ENCODE measurements at regions not wholly inside any gene's neighbourhood (a gene's known extent, or its start where the extent isn't known, plus 50 kb on each side); places are given as distances from the start of the nearest gene placed in this dataset.
A peak's percentile ranks its signal among the peaks of the same experiment; 100 is the strongest.

DNA sequence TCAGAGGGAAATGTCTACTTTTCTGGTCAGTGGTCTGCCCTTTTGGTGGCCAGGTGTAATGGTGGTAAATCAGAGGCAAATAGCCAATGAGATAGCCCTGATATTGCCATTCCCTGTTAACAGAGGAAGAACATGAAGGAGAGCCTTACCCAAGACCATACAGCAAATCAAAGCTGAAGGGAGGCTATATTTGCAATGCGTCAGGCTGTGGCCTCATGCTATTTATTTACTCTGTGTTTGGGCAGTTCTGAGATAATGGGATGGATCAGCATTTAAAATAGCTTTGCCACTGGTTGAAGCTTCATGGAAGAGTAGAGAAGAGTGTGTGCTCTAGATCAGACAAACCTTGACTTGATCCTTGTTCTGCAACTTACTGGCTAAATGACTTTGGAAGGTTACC, 73.3 kb upstream of the MAML3 start:
- Histone ChIP-seq H3K27ac (peak overlapping the region in 2 of 3 donors; percentile 58 to 67), H3K4me1 (peaks cover 0 to 21% (median 8%) of the 10 kb centered on the region in 4 donors), H3K27me3 (no peaks in the 10 kb centered on the region), H3K9me3 (no peaks in the 10 kb centered on the region), H3K4me3 (no peak overlapping the region), H3K36me3 (no peaks in the 10 kb centered on the region)
- no peak for DNase-seq
- TF ChIP-seq, protein P1, sequence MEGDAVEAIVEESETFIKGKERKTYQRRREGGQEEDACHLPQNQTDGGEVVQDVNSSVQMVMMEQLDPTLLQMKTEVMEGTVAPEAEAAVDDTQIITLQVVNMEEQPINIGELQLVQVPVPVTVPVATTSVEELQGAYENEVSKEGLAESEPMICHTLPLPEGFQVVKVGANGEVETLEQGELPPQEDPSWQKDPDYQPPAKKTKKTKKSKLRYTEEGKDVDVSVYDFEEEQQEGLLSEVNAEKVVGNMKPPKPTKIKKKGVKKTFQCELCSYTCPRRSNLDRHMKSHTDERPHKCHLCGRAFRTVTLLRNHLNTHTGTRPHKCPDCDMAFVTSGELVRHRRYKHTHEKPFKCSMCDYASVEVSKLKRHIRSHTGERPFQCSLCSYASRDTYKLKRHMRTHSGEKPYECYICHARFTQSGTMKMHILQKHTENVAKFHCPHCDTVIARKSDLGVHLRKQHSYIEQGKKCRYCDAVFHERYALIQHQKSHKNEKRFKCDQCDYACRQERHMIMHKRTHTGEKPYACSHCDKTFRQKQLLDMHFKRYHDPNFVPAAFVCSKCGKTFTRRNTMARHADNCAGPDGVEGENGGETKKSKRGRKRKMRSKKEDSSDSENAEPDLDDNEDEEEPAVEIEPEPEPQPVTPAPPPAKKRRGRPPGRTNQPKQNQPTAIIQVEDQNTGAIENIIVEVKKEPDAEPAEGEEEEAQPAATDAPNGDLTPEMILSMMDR (IDR thresholded peaks at IDR 0.05), result no peak
- TF ChIP-seq POLR2A (IDR thresholded peaks at IDR 0.05), result no peak
- ATAC-seq, result peak; percentile 77 to 94 (median 81)
- WGBS (ENCODE audit: insufficient coverage, low coverage, low lambda C conversion rate, missing lambda C conversion rate), result 60% methylated on average over 1 of the region's 1 CpG
- intact Hi-C loops (cut with DNase I), result no loop called here

DNA sequence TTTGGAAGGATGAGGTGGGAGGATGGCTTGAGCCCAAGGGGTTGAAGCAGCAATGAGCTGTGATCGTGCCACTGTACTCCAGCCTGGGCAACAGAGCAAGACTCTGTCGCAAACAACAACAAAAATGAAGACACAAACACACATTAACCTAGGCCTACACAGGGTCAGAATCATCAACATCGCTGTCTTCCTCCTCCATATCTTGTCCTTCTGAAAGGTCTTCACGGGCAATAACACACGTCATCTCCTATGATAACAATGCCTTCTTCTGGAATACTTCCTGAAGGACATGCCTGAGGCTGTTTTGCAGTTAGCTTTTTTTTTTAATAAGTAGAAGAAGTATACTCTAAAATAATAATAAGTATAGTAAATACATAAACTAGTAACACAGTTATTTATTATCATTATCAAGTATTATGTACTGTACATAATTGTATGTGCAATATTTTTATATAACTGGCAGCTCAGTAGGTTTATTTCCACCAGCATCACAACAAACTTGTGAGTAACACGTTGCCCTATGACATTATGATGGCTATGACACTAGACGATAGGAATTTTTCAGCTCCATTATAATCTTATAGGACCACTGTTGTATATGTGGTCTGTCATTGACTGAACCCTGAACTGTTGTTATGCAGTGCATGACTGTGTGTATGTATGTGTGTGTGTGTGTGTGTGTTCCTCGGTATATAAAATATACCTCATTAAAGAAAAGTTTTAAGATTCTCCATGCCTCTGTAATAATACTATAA, 69.2 kb upstream of the MAML3 start:
- intact Hi-C loops (cut with DNase I), result no loop called here
- no peak for DNase-seq
- H3K36me3 ChIP-seq, result no peaks in the 10 kb centered on the region
- H3K9me3 ChIP-seq, result no peaks in the 10 kb centered on the region
- WGBS (ENCODE audit: insufficient coverage, low coverage, low lambda C conversion rate, missing lambda C conversion rate), result 65% methylated on average over 8 of the region's 8 CpGs
- peaks cover 0 to 16% (median 6%) of the 10 kb centered on the region in 4 donors for H3K4me1 ChIP-seq
- TF ChIP-seq, protein P1 (IDR thresholded peaks at IDR 0.05), result no peak
- H3K27ac ChIP-seq, result no peak overlapping the region
- peak in 3 of 4 donors; percentile 18 to 72 (median 23) for ATAC-seq
- H3K27me3 ChIP-seq, result no peaks in the 10 kb centered on the region
- H3K4me3 ChIP-seq, result no peak overlapping the region

DNA sequence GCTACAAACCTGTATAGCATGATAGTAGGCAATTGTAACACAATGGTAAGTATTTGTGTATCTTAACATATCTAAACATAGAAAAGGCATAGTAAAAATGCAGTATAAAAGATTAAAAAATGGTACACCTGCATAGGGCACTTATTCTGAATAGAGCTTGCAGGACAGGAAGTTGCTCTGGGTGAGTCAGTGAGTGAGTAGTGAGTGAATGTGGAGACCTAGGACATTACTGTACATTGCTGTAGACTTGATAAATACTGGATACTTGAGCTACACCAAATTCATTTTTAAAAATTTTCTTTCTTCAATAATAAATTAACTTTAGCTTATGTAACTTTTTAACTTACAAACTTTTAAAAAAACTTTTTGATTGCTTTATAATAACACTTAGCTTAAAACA, 68.2 kb upstream of the MAML3 start:
- TF ChIP-seq, protein P1 (IDR thresholded peaks at IDR 0.05), result no peak
- TF ChIP-seq POLR2A (IDR thresholded peaks at IDR 0.05), result no peak
- H3K27ac ChIP-seq, result no peak overlapping the region
- H3K36me3 ChIP-seq, result no peaks in the 10 kb centered on the region
- H3K4me1 ChIP-seq, result peaks cover 0 to 5% (median 2%) of the 10 kb centered on the region in 4 donors
- ATAC-seq (no peak), DNase-seq (no peak)
- intact Hi-C loops (cut with DNase I), result no loop called here
- no peaks in the 10 kb centered on the region for H3K9me3 ChIP-seq
- no peak overlapping the region for H3K4me3 ChIP-seq
- no peaks in the 10 kb centered on the region for H3K27me3 ChIP-seq

DNA sequence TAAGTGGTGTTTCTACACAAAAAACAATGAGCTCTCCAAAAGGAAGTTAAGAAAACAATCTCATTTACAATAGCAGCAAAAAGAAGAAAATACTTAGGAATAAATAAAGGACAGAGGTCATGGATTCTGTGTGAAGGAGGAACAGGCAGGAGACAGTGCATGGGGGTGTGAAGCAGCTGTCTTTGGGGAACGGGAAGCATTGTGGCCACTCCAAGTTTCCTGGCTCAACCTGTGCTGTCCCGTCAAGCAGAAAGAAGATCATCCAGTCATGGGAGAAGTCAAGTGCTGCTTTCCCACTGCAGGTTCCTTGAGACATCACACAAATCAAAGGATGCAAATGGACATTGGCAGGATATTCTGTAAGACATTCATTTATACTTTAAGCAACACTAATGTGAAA, 66.1 kb upstream of the MAML3 start:
- no peaks in the 10 kb centered on the region for H3K36me3 ChIP-seq
- WGBS (ENCODE audit: insufficient coverage, low coverage, low lambda C conversion rate, missing lambda C conversion rate), result 50% methylated on average over 2 of the region's 2 CpGs
- TF ChIP-seq, protein P1 (IDR thresholded peaks at IDR 0.05), result no peak
- TF ChIP-seq POLR2A (IDR thresholded peaks at IDR 0.05), result no peak
- no peaks in the 10 kb centered on the region for H3K4me1 ChIP-seq
- no peak overlapping the region for H3K27ac ChIP-seq
- H3K9me3 ChIP-seq, result no peaks in the 10 kb centered on the region
- H3K4me3 ChIP-seq, result no peak overlapping the region
- DNase-seq (no peak), ATAC-seq (no peak)
- intact Hi-C loops (cut with DNase I), result no loop called here
- no peaks in the 10 kb centered on the region for H3K27me3 ChIP-seq

Data from right lobe of liver (tissue), 6 donors.